Right renal cortex interstitium (tissue), 3 donors: ENCODE measurements at regions not wholly inside any gene's neighbourhood (a gene's known extent, or its start where the extent isn't known, plus 50 kb on each side); places are given as distances from the start of the nearest gene placed in this dataset.

Experiments used
- DNase-seq, 3 donors: peaks; one replicate each; pipeline ENCODE4 v3.0.0-alpha.2; 2013; ENCODE audit warnings: low read depth in 3 of 3, low spot score in 2 of 3

DNA sequence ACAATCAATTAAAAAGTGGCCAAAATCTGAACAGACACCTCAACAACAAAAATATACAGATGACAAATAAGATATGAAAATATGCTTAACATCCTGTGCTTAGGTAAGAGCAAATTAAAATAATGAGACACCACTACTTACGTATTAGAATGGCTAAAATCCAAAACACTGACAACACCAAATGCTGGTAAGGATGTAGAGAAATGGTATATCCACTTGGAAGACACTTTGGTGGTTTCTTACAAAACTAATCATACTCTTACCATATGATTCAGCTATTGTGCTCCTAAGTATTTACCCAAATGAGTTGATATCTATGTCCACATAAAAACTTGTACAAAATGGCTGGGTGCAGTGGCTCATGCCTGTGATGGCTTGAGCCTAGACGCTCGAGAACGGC, 51.7 kb upstream of the ZNF599 start:
- DNase-seq, result no peak
